Small intestine (tissue), 7 donors: ENCODE measurements at regions not wholly inside any gene's neighbourhood (a gene's known extent, or its start where the extent isn't known, plus 50 kb on each side); places are given as distances from the start of the nearest gene placed in this dataset.
"Not testable (repeated sequence)": the region's sequence is repeated elsewhere in the genome, so short reads cannot be mapped to it uniquely, and the experiment has no call there.

Source experiments
- DNase-seq, 2 donors: peaks; one replicate each; pipeline versions ENCODE4 v3.0.0 to v3.0.0-alpha.2; 2013
- FAIRE-seq: peaks from 2 replicates; lab custom pipeline; 2012; peaks lifted over from hg19 to GRCh38; lab: Jason Lieb, UNC
- H3K27ac ChIP-seq, 3 donors: one replicate each; pipeline ENCODE4 v1.5.1; 2013; ENCODE audit warnings: low read length in 2 of 3, mild to moderate bottlenecking in 2 of 3, control low read depth in 1 of 3, inconsistent platforms in 1 of 3, low read depth in 1 of 3, moderate library complexity in 1 of 3
- H3K27me3 ChIP-seq, 3 donors: one replicate each; pipeline ENCODE4 v1.6.1; 2013; ENCODE audit warnings: low read length in 3 of 3, inconsistent platforms in 1 of 3; ENCODE audit not compliant: control insufficient read depth in 3 of 3, insufficient read depth in 3 of 3
- H3K36me3 ChIP-seq, 3 donors: one replicate each; pipeline ENCODE4 v1.6.1; 2013; ENCODE audit warnings: low read length in 3 of 3, inconsistent platforms in 1 of 3, low read depth in 1 of 3, mild to moderate bottlenecking in 1 of 3, moderate library complexity in 1 of 3; ENCODE audit not compliant: control insufficient read depth in 3 of 3, insufficient read depth in 2 of 3
- H3K4me1 ChIP-seq, 3 donors: one replicate each; pipeline ENCODE4 v1.6.1; 2013; ENCODE audit warnings: low read length in 2 of 3, inconsistent platforms in 1 of 3, low read depth in 1 of 3, mild to moderate bottlenecking in 1 of 3, moderate library complexity in 1 of 3; ENCODE audit not compliant: control insufficient read depth in 3 of 3, insufficient read depth in 2 of 3
- H3K4me3 ChIP-seq, 3 donors: one replicate each; pipeline ENCODE4 v1.5.1; 2013; ENCODE audit warnings: low read length in 3 of 3, control low read depth in 1 of 3, inconsistent platforms in 1 of 3, low read depth in 1 of 3, mild to moderate bottlenecking in 1 of 3, moderate library complexity in 1 of 3
- H3K9me3 ChIP-seq, 2 donors: one replicate each; pipeline ENCODE4 v1.6.1; 2013; ENCODE audit warnings: low read depth in 1 of 2, low read length in 1 of 2; ENCODE audit not compliant: control insufficient read depth in 2 of 2, insufficient read depth in 1 of 2
- WGBS, 3 donors: extraction: QIAGEN DNeasy Blood & Tissue Kit; methylation state at CpG; one replicate each; pipeline ENCODE4 v1.1.7; 2013; 5-methylcytosine and 5-hydroxymethylcytosine counted together
- donor health status: healthy with polysubstance abuse.
- donor health status: control.
- donor health status: control.
- donor health status: Bipolar disorder and iron deficiency.
- donor health status: healthy.

DNA sequence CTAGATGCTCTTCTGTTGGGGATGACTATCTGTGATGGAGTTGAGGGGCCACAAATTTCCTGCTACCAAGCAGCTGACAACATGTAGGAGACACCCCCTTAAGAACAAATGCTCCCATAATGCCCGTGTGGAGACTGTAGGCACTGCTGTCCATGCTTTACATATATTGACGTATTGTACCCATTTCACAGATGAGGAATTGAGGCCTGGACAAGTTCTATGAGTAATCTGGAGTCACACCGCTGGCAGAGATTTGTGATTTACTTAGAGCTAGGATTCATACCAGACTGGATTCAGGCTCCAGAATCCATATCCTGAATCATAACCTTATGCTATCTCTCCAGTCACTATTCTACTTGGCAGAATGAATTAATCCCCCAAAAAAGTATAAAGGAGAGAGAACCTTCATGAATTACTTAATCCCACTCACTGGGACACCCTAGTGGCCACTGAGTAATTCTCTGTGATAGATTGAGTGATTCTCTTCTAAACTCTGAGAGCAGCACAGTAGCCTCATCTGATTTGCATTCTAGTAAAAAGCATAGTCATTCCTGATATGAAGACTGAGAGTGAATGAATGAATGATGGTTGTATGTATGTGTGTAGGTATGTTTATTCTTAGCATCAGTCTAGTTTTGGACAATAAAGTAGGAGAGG, 460.7 kb upstream of the MEIS1 start:
- WGBS, 3 donors: 77 to 94% (median 83%) methylated on average over 3 of the region's 3 CpGs
- no peak for DNase-seq
- H3K9me3 ChIP-seq: peaks cover 0 to 11% of the 10 kb centered on the region in 2 donors
- H3K27ac ChIP-seq: no peak overlapping the region
- H3K4me3 ChIP-seq: no peak overlapping the region
- no peak for FAIRE-seq
- H3K4me1 ChIP-seq: no peaks in the 10 kb centered on the region
- peaks cover 0 to 1% (median 0%) of the 10 kb centered on the region in 3 donors for H3K27me3 ChIP-seq
- H3K36me3 ChIP-seq: no peaks in the 10 kb centered on the region

DNA sequence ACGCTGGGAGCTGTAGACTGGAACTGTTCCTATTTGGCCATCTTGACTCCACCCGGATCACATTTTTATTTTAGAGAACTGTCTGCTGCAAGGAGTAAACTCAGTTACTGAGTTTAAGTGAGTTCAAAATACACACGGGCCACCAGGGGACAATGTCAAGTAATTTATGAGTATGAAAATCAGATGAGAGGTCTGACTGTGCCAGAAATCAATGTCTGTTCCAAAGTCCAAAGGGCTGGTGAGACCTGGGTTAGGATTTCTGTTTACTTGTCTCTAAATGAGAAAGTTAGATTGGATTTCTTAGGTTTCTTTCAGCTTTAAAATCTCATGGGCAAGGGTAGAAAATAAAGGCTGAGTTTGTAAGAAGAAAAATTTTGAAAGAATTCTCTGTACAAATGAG, 465.8 kb upstream of the MEIS1 start:
- Histone ChIP-seq H3K9me3 (no peaks in the 10 kb centered on the region), H3K36me3 (no peaks in the 10 kb centered on the region), H3K27me3 (peaks cover 0 to 1% (median 0%) of the 10 kb centered on the region in 3 donors), H3K27ac (no peak overlapping the region), H3K4me3 (no peak overlapping the region), H3K4me1 (no peaks in the 10 kb centered on the region)
- WGBS, 3 donors: 11 to 43% (median 30%) methylated on average over 3 of the region's 3 CpGs
- FAIRE-seq: no peak
- DNase-seq: peak; percentile 20 to 26

DNA sequence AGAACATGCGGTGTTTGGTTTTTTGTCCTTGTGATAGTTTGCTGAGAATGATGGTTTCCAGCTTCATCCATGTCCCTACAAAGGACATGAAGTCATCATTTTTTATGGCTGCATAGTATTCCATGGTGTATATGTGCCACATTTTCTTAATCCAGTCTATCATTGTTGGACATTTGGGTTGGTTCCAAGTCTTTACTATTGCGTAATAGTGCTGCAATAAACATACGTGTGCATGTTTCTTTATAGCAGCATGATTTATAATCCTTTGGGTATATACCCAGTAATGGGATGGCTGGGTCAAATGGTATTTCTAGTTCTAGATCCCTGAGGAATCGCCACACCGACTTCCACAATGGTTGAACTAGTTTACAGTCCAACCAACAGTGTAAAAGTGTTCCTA, 471.6 kb upstream of the MEIS1 start:
- WGBS, 3 donors: 41% methylated on average over 2 of the region's 5 CpGs; no CpG with 5 or more reads in 2 of the 3 donors
- not testable (repeated sequence) for H3K36me3 ChIP-seq, H3K4me1 ChIP-seq, H3K4me3 ChIP-seq, H3K27me3 ChIP-seq, DNase-seq, H3K27ac ChIP-seq, FAIRE-seq, H3K9me3 ChIP-seq

DNA sequence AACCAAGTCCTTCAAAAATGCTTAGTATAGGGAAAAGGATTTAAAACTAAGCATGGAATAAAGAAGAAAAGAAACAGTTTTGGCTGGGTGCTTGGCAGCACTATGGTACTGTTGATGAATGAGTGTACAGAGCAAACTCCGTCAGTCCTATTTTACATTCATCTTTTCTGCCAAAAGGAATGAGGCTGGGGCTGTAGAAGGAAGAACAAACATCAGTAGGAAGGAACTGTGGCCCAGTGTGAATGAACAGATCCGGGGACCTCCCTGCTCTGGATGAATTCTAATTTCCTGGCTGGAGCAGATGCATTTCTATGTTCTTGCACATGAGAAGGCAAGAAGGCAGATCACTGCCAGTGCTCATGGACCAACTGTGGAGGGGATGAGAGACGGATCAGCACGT, 474.0 kb upstream of the MEIS1 start:
- no peak for DNase-seq
- WGBS, 3 donors: 65 to 67% (median 66%) methylated on average over 4 of the region's 4 CpGs

DNA sequence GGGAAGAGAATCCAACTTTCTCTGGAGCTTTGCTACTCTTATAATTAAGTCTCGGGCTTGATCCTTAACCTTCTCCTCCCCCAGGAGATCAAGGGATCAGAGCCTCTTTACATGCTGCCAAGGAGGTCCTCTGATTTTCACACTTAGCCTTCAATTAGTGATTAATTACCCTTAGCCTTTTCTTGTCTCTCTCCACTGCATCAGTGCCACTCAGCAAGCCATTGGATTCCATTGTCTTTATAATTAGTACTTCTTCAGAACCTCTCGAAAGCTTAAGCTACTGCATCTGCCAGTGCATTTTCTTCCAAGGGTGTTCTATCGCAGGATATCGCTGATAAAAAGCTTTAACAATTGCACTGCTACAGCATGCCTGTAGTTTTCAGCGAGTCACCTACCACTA, 477.0 kb upstream of the MEIS1 start:
- 36 to 67% (median 58%) methylated on average over 5 of the region's 5 CpGs for WGBS, 3 donors
- Histone ChIP-seq H3K36me3 (no peaks in the 10 kb centered on the region), H3K27me3 (no peaks in the 10 kb centered on the region), H3K9me3 (no peaks in the 10 kb centered on the region), H3K27ac (no peak overlapping the region), H3K4me1 (no peaks in the 10 kb centered on the region), H3K4me3 (no peak overlapping the region)
- FAIRE-seq (no peak), DNase-seq (no peak)

More for the DNA sequence above, 474.0 kb upstream of the MEIS1 start:
- H3K4me1 ChIP-seq: no peaks in the 10 kb centered on the region
- no peak overlapping the region for H3K27ac ChIP-seq
- H3K27me3 ChIP-seq: no peaks in the 10 kb centered on the region
- no peaks in the 10 kb centered on the region for H3K36me3 ChIP-seq
- no peak for FAIRE-seq
- no peaks in the 10 kb centered on the region for H3K9me3 ChIP-seq
- H3K4me3 ChIP-seq: no peak overlapping the region

DNA sequence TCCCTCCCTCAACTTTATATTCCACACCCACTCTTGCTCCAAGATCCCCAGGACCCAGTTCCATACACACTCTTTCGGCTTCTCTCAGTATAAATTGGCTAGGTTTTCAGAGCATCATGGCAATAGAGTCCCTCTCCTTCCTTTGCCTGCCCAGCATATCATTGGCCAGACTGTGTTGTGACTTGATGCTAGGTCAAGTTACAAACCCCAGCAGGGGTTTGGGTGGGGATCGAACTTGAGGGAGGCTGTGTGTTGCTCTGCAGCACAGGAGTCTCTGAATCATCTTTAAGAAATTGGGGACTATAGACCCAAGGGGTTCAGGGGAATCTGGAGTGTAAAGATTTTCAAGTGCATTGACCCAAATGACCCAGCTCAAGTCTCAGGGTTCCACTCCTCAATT, 477.5 kb upstream of the MEIS1 start:
- DNase-seq: no peak
- no peaks in the 10 kb centered on the region for H3K4me1 ChIP-seq
- no peaks in the 10 kb centered on the region for H3K36me3 ChIP-seq
- FAIRE-seq: no peak
- no peak overlapping the region for H3K27ac ChIP-seq
- H3K27me3 ChIP-seq: no peaks in the 10 kb centered on the region
- no peak overlapping the region for H3K4me3 ChIP-seq
- H3K9me3 ChIP-seq: no peaks in the 10 kb centered on the region
- 67 to 75% (median 69%) methylated on average over 2 of the region's 2 CpGs for WGBS, 3 donors

DNA sequence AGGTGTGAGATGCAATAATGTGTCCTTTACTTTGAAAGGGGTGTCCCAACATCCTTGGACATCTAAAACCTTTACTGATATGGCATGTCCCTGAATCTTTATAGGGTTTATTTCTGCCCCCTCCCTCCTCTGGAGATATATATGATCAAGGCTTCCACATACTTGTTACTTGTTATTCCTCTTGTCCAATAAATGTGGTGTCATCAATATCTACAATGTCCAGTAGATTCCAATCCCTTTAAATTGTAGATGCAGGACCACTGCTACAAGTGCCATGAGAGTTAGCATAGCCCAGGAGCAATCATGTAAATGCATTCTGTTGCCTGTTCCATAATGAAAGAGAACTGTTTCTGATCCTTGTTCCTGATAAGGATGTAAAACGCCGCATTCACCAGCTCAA, 479.7 kb upstream of the MEIS1 start:
- H3K4me1 ChIP-seq: no peaks in the 10 kb centered on the region
- DNase-seq: no peak
- no peaks in the 10 kb centered on the region for H3K36me3 ChIP-seq
- 88 to 94% (median 91%) methylated on average over 2 of the region's 2 CpGs for WGBS, 3 donors
- no peak overlapping the region for H3K4me3 ChIP-seq
- H3K27ac ChIP-seq: no peak overlapping the region
- H3K9me3 ChIP-seq: peaks cover 0 to 2% of the 10 kb centered on the region in 2 donors
- no peaks in the 10 kb centered on the region for H3K27me3 ChIP-seq
- FAIRE-seq: no peak

DNA sequence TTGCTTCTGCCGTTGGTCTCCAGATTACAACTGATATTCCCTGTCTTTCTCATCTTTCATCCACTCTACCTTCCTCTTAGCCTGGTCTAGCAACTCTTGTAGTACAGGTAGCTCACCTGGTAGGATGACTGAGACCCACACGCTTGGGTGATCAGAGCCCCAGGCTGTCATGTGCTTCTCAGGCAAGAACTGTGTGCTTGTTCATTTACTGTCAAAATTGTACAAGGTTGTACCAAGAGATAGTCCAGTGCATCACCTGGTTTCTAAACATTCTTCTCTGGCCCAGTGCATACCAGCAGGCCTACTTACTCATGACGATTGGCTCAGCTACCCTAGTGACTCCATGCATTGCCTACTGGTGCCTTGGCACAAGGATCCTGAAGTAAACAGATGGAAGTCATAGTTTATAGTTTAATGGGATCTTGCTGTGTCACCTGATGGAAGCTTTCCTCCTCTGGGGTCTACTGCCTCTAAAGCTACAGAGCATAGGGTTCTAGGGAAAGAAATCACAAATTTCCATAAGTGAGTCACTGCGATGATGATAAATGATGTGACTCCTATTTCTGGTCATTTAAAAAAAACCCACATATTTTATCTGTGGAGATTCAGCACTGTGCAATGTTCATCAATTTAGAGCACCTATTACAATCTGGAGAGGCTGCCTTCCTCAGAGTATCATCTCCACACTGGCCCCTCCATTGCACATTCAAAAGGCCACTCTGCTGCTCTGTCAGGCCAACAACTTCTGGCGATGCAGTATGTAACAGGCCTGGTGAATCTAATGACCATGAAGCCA, 481.8 kb upstream of the MEIS1 start:
- H3K36me3 ChIP-seq: no peaks in the 10 kb centered on the region
- FAIRE-seq (no peak), DNase-seq (no peak)
- no peak overlapping the region for H3K4me3 ChIP-seq
- no peaks in the 10 kb centered on the region for H3K27me3 ChIP-seq
- no peak overlapping the region for H3K27ac ChIP-seq
- WGBS, 3 donors: 87 to 92% (median 90%) methylated on average over 5 of the region's 5 CpGs
- H3K4me1 ChIP-seq: no peaks in the 10 kb centered on the region
- peaks cover 0 to 2% of the 10 kb centered on the region in 2 donors for H3K9me3 ChIP-seq
